COLO668 (cell line): ENCODE measurements at regions not wholly inside any gene's neighbourhood (a gene's known extent, or its start where the extent isn't known, plus 50 kb on each side); places are given as distances from the start of the nearest gene placed in this dataset.

ENCODE experiments used
- DNase-seq: peaks from one replicate; lab custom pipeline; 2025; ENCODE audit not compliant: unreplicated experiment; lab: John Stamatoyannopoulos, UW

DNA sequence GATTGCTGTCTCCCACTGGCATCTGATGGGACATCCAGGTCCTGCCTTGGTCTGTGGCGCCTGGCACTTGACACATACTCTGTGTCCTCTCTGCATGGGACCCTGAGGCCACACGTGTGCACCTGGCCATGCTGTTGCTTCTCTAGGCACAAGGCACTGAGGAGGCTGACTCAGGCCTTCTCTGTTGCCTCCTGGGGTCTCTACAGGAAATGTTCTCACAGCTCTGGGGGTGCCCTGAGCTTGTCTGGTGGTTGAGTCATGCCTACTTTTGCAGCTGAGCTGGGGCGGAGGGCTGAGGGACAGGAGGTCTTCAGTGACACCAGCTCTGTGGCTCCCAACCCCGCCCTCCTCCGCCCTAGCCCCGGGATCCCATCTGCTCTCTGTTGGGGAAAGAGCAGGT is 207.0 kb upstream of the HS6ST1 start:
- DNase-seq, result no peak

GRCh38 chr2:128526455-128526976 is 207.8 kb upstream of the HS6ST1 start:
- no peak for DNase-seq

GRCh38 chr2:128528133-128528532 is 209.5 kb upstream of the HS6ST1 start:
- no peak for DNase-seq

DNA sequence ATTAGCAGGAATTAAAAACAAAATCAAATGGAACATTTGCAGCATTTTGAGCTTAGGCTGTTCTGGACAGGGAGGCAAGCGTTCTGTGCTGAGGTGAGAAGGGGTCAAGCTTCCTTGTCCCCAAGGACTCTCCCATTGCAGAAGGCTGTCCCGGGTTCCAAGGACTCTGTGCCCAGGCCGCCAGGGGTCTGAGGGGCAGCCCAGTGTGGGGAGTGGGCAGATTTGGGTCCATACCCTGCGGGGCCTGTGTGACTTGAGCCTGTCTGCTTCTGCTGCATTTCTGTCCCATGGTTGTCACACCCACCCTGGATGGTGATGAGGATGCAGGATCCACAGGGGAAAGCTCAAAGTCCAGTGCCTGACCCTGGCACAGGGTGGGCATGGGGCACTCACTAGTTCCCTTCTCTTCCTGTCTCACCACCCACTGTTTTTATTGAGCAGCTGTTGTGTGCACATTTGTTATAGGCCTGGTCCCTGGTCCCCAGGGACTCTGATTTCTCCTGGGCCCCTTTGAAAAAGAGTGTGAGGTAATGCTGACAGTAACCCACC is 211.4 kb upstream of the HS6ST1 start:
- DNase-seq, result no peak

DNA sequence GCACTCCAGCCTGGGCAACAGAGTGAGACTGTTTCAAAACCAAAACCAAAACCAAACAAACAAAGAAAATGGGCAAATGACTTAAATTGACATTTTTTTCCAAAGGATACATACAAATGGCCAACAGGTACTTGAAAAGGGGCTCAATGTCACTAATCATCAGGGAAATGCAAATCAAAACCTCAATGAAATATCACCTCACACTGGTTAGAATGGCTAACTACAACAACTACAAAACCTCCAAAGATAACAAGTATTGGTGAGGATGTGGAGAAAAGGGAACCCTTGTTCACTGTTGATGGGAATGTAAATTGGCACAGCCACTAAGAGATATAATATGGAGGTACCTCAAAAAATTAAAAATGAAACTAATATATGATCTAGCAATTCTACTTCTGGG is 213.2 kb upstream of the HS6ST1 start:
- DNase-seq, result no peak

DNA sequence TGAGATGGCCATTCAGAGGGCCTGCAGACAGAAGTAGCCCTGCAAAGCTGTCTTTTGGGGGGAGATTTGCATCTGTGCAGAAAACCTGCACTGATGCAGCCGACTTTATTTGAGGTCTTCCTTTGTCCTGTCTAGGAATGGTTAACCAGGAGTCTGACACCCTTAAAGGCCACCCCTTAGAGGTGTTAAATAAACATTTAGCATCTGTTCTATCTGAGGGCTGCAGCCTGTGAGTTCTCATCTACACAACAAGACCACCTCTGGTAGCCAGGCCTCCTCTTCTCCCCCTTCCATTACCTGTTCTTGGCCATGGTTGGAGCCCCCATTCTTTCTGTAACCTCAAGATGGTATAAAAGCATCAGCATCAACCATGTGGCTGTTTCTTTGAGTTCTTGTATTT is 214.4 kb upstream of the HS6ST1 start:
- DNase-seq, result no peak

DNA sequence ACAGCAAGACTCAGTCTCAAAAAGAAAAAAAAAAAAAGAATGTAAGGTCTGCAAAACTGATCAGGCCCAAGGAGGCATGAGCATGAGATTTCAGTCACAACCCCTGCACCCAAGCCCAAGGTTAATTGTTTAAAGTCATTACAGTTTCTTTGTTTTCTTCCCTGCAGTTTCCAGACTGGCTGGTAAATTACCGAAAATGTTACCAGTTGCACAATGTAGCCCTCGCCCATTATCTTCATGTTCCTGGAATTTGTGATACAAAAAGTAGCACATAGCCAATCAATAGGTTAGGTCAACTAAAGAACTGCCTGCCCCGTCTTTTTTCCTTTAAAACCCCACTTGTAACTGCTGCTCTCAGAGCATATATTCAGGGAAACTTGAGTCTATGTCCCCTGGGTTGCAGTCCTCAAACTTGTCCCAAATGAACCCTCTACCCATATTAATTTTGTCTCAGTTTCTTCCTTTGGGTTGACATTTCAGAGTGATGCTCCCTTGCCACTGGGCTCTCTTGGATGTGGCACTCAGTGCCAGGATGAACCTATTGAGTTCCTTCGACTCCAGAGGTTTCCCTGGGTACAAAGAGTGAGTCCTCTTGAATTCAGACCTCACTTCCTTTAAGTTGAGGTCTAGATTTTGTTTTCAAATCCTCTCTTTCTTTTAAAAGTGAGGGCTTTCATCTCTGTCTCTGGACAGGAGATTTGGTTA is 216.2 kb upstream of the HS6ST1 start:
- no peak for DNase-seq

DNA sequence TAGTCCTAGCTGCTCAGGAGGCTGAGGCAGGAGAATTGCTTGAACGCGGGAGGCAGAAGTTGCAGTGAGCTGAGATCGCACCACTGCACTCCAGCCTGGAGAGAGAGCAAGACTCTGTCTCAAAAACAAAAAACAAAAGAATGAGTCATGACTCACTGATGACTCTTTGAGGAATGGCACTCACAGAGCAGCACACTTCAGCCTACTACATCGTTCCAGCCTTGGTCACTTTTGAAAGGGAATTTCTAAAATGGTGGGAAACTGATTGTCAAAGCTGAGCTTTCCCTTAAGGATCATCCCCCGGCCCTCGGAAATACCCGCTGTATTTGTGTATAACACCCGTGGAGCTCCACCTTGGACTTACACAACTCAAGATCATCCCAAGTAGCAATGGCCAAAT is 217.3 kb upstream of the HS6ST1 start:
- DNase-seq, result no peak

GRCh38 chr2:128536925-128537620 is 218.4 kb upstream of the HS6ST1 start:
- no peak for DNase-seq

- no peak for DNase-seq
These were observed 219.0 kb upstream of the HS6ST1 start for GRCh38 chr2:128537646-128538045.

DNA sequence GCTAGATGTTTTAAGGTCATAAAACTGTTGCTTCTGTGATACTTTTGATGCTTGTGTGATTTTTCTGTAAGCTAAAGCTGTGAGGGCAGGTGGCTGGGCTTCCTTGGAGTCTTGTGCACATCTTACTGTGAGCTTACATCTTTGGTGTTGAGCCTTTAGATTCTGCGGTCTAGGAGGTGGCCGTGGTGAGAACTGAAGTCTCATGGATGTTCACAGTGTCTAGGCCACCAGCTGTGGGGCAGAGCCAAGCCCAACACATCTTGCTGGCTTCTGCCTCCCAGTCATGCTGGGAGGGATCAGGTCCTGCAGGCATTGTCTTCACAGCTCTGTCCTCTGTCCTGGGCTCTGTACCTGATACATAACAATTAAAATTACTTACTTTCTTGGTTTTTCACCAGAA is 219.7 kb upstream of the HS6ST1 start:
- no peak for DNase-seq

GRCh38 chr2:128540670-128541069 is 222.0 kb upstream of the HS6ST1 start:
- DNase-seq, result no peak

GRCh38 chr2:128541448-128541847 is 222.8 kb upstream of the HS6ST1 start:
- DNase-seq, result no peak

- no peak for DNase-seq
These were observed 224.4 kb upstream of the HS6ST1 start for GRCh38 chr2:128543036-128543435.

DNA sequence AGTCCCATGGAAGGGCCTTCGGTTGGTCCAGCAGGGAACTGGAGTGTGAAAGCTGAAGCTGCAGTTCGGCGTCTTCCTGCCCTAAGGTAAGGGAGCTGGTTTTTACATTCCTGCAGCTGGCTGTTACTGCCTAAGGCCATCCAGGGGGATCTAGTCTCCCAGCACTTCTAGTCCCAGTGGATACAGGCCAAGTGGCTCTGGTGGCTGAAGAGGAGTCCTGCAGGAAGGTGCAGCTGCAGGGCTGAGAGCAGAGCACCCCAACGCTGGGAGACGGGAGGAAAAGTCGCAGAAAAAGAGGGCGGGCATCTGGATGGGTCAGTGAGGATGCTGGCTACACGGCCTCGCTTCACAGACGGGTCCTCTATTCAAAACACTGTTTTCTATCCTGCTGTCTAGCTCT is 225.0 kb upstream of the HS6ST1 start:
- no peak for DNase-seq

GRCh38 chr2:128544321-128545037 is 225.8 kb upstream of the HS6ST1 start:
- no peak for DNase-seq

GRCh38 chr2:128545085-128545484 is 226.4 kb upstream of the HS6ST1 start:
- DNase-seq, result no peak

- no peak for DNase-seq
These were observed 227.2 kb upstream of the HS6ST1 start for GRCh38 chr2:128545829-128546228.

- no peak for DNase-seq
These were observed 229.0 kb upstream of the HS6ST1 start for GRCh38 chr2:128547667-128548066.

DNA sequence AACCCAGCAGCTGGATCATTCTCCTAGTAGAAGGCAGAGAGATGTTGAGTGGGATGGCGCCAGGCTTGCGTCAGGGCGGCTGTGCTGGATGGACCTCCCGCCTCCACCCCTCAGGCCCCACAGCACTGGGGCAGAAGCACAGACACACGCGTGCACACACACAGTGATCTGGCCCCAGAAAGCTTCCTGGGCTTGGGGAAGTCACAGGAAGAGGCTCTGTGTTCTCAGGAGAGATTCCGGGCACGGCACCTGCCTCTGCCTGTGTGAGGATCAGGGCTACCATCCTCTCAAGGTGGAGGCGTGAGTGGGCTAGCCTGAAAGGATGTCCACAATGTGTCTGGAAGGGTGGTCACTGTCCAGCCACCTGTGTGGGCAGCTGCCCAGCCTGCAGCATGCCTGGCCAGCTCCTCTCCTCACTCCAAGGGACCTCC is 229.8 kb upstream of the HS6ST1 start:
- DNase-seq, result no peak

GRCh38 chr2:128549094-128549493 is 230.4 kb upstream of the HS6ST1 start:
- no peak for DNase-seq
